ENCODE measurements at regions not wholly inside any gene's neighbourhood (a gene's known extent, or its start where the extent isn't known, plus 50 kb on each side); places are given as distances from the start of the nearest gene placed in this dataset.

DNA sequence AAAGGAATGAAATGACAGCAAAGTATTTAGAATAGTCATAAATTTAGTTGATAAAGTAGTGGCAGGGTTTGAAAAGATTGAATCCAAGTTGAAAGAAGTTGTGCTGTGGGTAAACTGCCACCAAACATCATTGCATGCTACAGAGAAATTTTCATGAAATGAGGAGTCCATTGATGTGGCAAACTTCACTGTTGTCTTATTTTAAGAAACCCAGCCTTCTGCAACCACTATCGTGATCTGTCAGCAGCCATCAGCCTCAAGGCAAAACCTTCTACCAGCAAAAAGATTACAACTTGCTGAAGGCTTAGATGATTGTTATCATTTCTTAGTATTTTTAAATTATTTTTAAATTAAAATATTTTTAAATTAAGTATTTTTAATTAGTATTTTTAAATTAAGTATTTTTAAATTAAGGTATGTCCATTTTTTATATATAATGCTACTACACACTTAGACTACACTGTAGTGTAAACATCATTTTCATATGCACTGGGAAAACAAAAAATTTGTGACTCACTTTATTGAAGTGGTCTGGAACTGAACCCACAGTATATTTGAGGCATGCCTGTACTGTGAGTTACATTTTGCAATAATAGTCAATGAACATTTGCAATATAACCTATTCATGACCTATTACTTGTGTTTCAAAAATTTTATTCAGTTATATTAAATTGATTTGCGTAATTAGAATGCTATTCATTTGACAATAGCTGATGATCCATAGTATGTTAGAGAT is 67.2 kb upstream of the SYT1 start:
- no peak for DNase-seq

DNA sequence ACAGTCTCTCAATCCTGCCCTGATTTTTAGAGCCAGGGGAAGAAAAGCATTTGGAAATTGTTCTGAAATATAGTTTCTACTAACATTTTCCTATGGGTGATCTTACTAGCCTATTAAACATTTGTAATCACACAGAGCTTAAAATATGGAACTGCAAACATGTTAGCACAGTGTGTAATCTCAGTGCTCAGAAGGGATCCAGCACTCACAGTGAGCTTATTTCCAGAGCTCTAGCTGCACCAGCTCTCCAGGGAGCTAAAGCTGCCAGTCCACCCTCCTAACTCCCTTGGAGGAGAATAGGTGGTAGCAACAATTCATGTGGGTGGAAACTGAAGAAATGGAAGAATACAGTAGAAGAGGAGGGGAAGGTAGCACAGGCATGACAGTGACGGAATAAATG is 64.9 kb upstream of the SYT1 start:
- DNase-seq: peak; percentile 95

DNA sequence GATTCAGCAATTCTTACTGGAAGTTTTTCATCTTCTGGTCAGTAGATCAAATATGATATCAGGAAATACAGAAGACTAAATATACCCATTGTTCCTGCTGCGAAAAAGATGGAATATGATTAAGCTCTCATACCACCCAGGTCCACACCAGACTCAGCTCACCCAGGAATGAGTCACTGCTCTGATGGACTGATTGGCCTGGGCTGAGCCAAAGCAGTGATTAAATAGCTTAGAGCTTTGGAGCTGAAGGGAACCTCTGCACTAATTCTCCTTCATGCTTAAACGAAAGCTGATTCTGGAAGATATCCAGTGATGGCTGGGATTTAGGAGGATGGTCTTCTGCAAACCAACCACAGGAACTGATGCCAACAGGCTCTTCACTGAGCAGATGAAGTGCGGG is 62.0 kb upstream of the SYT1 start:
- DNase-seq: peak; percentile 70

DNA sequence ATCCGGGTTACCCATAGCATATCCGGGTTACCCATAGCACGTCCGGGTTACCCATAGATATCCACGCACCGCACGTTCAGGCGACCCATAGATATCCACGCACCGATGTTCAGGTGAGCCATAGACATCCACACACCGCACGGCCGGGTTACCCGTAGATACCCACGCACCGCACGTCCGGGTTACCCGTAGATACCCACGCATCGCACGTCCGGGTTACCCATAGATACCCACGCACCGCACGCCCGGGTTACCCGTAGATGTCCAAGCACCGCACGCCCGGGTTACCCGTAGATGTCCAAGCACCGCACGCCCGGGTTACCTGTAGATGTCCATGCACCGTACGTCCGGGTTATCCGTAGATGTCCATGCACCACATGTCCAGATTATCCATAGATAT is 60.3 kb upstream of the SYT1 start:
- DNase-seq: no peak
